H1 (cell line): ENCODE measurements at regions not wholly inside any gene's neighbourhood (a gene's known extent, or its start where the extent isn't known, plus 50 kb on each side); places are given as distances from the start of the nearest gene placed in this dataset.

Experiments
- CTCF ChIA-PET: fragments of 300-600 bp; sonication (Branson Sonifier 250); formaldehyde crosslinking; loops from one replicate; lab custom pipeline; 2021; ENCODE audit not compliant: partially characterized antibody; lab: Charles Lee
- POLR2A ChIA-PET: fragments of 300-600 bp; sonication (Branson Sonifier 250); formaldehyde crosslinking; loops from one replicate; lab custom pipeline; 2021; ENCODE audit warnings: inconsistent platforms; ENCODE audit not compliant: partially characterized antibody; lab: Charles Lee
- DNase-seq, 2 experiments: peaks; one replicate each; pipeline versions ENCODE4 v3.0.0 to v3.0.0-alpha.2; 2010 to 2022; ENCODE audit warnings: low spot score in 2 of 2, low read depth in 1 of 2, mixed read lengths in 1 of 2
- FAIRE-seq: peaks from 2 replicates; lab custom pipeline; 2011; peaks lifted over from hg19 to GRCh38; lab: Jason Lieb, UNC
- H2AFZ ChIP-seq: 2 replicates; pipeline ENCODE4 v1.8.1; 2012; ENCODE audit warnings: low read length, inconsistent platforms
- H2AK5ac ChIP-seq: 2 replicates; pipeline ENCODE4 v1.6.1; 2013; ENCODE audit warnings: low read depth, low read length
- H2BK120ac ChIP-seq: replicated peaks from 2 replicates; pipeline ENCODE3; 2013; ENCODE audit warnings: low read depth, low read length, inconsistent platforms
- H2BK12ac ChIP-seq: 2 replicates; pipeline ENCODE4 v1.6.1; 2013; ENCODE audit warnings: low read depth, low read length
- H2BK15ac ChIP-seq: 2 replicates; pipeline ENCODE4 v1.6.1; 2013; ENCODE audit warnings: low read length
- H2BK20ac ChIP-seq: 2 replicates; pipeline ENCODE4 v1.6.1; 2013; ENCODE audit warnings: low read length
- H2BK5ac ChIP-seq: 2 replicates; pipeline ENCODE4 v1.6.1; 2013; ENCODE audit warnings: low read depth, low read length
- H3K14ac ChIP-seq: 2 replicates; pipeline ENCODE4 v1.6.1; 2013; ENCODE audit warnings: inconsistent platforms; ENCODE audit not compliant: insufficient read length
- H3K18ac ChIP-seq: 2 replicates; pipeline ENCODE4 v1.6.1; 2013; ENCODE audit warnings: low read length; ENCODE audit errors: extremely low read depth
- H3K23ac ChIP-seq: 2 replicates; pipeline ENCODE4 v1.6.1; 2013; ENCODE audit warnings: inconsistent platforms; ENCODE audit not compliant: insufficient read length
- H3K23me2 ChIP-seq: 2 replicates; pipeline ENCODE4 v1.6.1; 2013; ENCODE audit warnings: low read depth, low read length
- H3K27ac ChIP-seq: 2 replicates; pipeline ENCODE4 v1.6.1; 2011; ENCODE audit warnings: low read depth, low read length, inconsistent platforms
- H3K27me3 ChIP-seq, 4 experiments: replicated peaks in 1 of 4; 1 replicate in 1 of 4; 2 replicates in 3 of 4; pipeline versions ENCODE4 v1.6.1 to v1.8.1; 2011 to 2013; ENCODE audit warnings: low read length in 3 of 4, mild to moderate bottlenecking in 3 of 4, inconsistent platforms in 2 of 4, mixed read lengths in 2 of 4, moderate library complexity in 1 of 4; ENCODE audit not compliant: control insufficient read depth in 3 of 4, insufficient read depth in 3 of 4; ENCODE audit errors: extremely low read depth in 1 of 4
- H3K36me3 ChIP-seq, 4 experiments: 2 replicates each; pipeline versions ENCODE4 v1.6.1 to v1.8.1; 2011 to 2013; ENCODE audit warnings: mild to moderate bottlenecking in 4 of 4, low read length in 3 of 4, moderate library complexity in 2 of 4, control low read depth in 1 of 4, inconsistent platforms in 1 of 4; ENCODE audit not compliant: insufficient read depth in 4 of 4, control insufficient read depth in 2 of 4
- H3K4ac ChIP-seq: replicated peaks from 2 replicates; pipeline ENCODE3; 2013; ENCODE audit warnings: low read length, low read depth, mixed read lengths, inconsistent platforms; ENCODE audit not compliant: insufficient read length
- H3K4me1 ChIP-seq, 4 experiments: replicated peaks in 1 of 4; 1 replicate in 1 of 4; 2 replicates in 3 of 4; pipeline versions ENCODE4 v1.6.1 to v1.8.1; 2011 to 2013; ENCODE audit warnings: low read length in 3 of 4, inconsistent platforms in 2 of 4, mixed read lengths in 1 of 4; ENCODE audit not compliant: insufficient read depth in 4 of 4, control insufficient read depth in 3 of 4
- H3K4me2 ChIP-seq, 2 experiments: 2 replicates each; pipeline versions ENCODE4 v1.6.1 to v1.8.1; 2011 to 2013; ENCODE audit warnings: low read depth in 2 of 2, low read length in 2 of 2, control low read depth in 1 of 2, inconsistent platforms in 1 of 2, mild to moderate bottlenecking in 1 of 2; ENCODE audit not compliant: insufficient read depth in 1 of 2
- H3K4me3 ChIP-seq, 4 experiments: fragments of 200-600, 300-600 bp in 1 of 4; sonication (generic), shearing (Covaris generic), sonication (Bioruptor Twin) in 1 of 4; 2 replicates each; pipeline versions ENCODE4 v1.5.1 to v1.8.1; 2011 to 2016; ENCODE audit warnings: low read length in 4 of 4, low read depth in 3 of 4, control low read depth in 2 of 4, inconsistent platforms in 2 of 4, mild to moderate bottlenecking in 2 of 4, mixed read lengths in 1 of 4, moderate library complexity in 1 of 4; ENCODE audit not compliant: insufficient read depth in 2 of 4; ENCODE audit errors: extremely low read depth in 1 of 4
- H3K56ac ChIP-seq: replicated peaks from 2 replicates; pipeline ENCODE3; 2013; ENCODE audit warnings: low read depth, mild to moderate bottlenecking, mixed read lengths, low read length, inconsistent platforms; ENCODE audit not compliant: insufficient read length
- H3K79me1 ChIP-seq: 2 replicates; pipeline ENCODE4 v1.6.1; 2013; ENCODE audit warnings: low read depth, low read length, control low read depth
- H3K79me2 ChIP-seq, 2 experiments: 2 replicates each; pipeline versions ENCODE4 v1.6.1 to v1.8.1; 2012 to 2013; ENCODE audit warnings: low read length in 2 of 2, mild to moderate bottlenecking in 2 of 2, inconsistent platforms in 1 of 2; ENCODE audit not compliant: insufficient read depth in 2 of 2, control insufficient read depth in 1 of 2
- H3K9ac ChIP-seq, 4 experiments: replicated peaks in 1 of 4; 1 replicate in 1 of 4; 2 replicates in 3 of 4; pipeline versions ENCODE4 v1.6.1 to v1.8.1; 2011 to 2013; ENCODE audit warnings: low read depth in 3 of 4, low read length in 3 of 4, control low read depth in 2 of 4, mild to moderate bottlenecking in 2 of 4, moderate library complexity in 2 of 4, inconsistent platforms in 1 of 4; ENCODE audit errors: extremely low read depth in 1 of 4
- H3K9me3 ChIP-seq, 2 experiments: 2 replicates each; pipeline versions ENCODE4 v1.6.1 to v1.8.1; 2012 to 2013; ENCODE audit warnings: mild to moderate bottlenecking in 2 of 2, moderate library complexity in 2 of 2, control low read depth in 1 of 2, inconsistent platforms in 1 of 2, low read depth in 1 of 2, low read length in 1 of 2, mixed read lengths in 1 of 2; ENCODE audit not compliant: insufficient read depth in 2 of 2
- H4K20me1 ChIP-seq, 2 experiments: replicated peaks in 1 of 2; 2 replicates each; pipeline versions ENCODE3 to v1.8.1; 2011 to 2013; ENCODE audit warnings: inconsistent platforms in 2 of 2, low read length in 2 of 2, mild to moderate bottlenecking in 1 of 2; ENCODE audit not compliant: insufficient read depth in 2 of 2, control insufficient read depth in 1 of 2
- H4K5ac ChIP-seq: 2 replicates; pipeline ENCODE4 v1.6.1; 2013; ENCODE audit warnings: low read length, low read depth, mixed read lengths, inconsistent platforms; ENCODE audit not compliant: insufficient read length
- H4K8ac ChIP-seq: 2 replicates; pipeline ENCODE4 v1.8.0; 2013; ENCODE audit warnings: mild to moderate bottlenecking, moderate library complexity, low read length, inconsistent platforms; ENCODE audit not compliant: insufficient read depth; ENCODE audit errors: extremely low read depth
- H4K91ac ChIP-seq: replicated peaks from 2 replicates; pipeline ENCODE3; 2013; ENCODE audit warnings: low read length, mixed read lengths, inconsistent platforms; ENCODE audit not compliant: insufficient read length
- RAD21 ChIP-seq, 2 experiments: IDR thresholded peaks in 1 of 2; conservative IDR thresholded peaks in 1 of 2; 2 replicates each; pipeline ENCODE4 v1.6.1; 2011; ENCODE audit warnings: low read depth in 2 of 2, low read length in 2 of 2, improper control_type of control experiment in 1 of 2, inconsistent platforms in 1 of 2, mild to moderate bottlenecking in 1 of 2, moderate library complexity in 1 of 2
- SIN3A ChIP-seq, 2 experiments: IDR thresholded peaks in 1 of 2; conservative IDR thresholded peaks in 1 of 2; 2 replicates each; pipeline ENCODE4 v1.6.1; 2011 to 2012; ENCODE audit warnings: low read length in 2 of 2, improper control_type of control experiment in 1 of 2, low read depth in 1 of 2, mild to moderate bottlenecking in 1 of 2
- SRF ChIP-seq: IDR thresholded peaks from 2 replicates; pipeline ENCODE4 v1.6.1; 2011; ENCODE audit warnings: mild to moderate bottlenecking, low read depth, low read length, moderate library complexity
- TBP ChIP-seq: IDR thresholded peaks from 2 replicates; pipeline ENCODE4 v1.6.1; 2011; ENCODE audit warnings: low read depth, low read length, improper control_type of control experiment
- YY1 ChIP-seq: IDR thresholded peaks from 2 replicates; pipeline ENCODE4 v1.6.1; 2011; ENCODE audit warnings: low read depth, mild to moderate bottlenecking, low read length
- WGBS, 2 experiments: shearing (Covaris generic) in 1 of 2; methylation state at CpG; one replicate each; pipeline versions ENCODE4 v1.1.6 to v1.1.7; 2013 to 2015; ENCODE audit warnings: low lambda C conversion rate in 2 of 2, mixed read lengths in 2 of 2, inconsistent platforms in 1 of 2, low coverage in 1 of 2, missing lambda C conversion rate in 1 of 2; ENCODE audit not compliant: insufficient replicate concordance in 2 of 2, insufficient coverage in 1 of 2, insufficient read length in 1 of 2; ENCODE audit errors: extremely low coverage in 1 of 2, missing lambda C conversion rate in 1 of 2; 5-methylcytosine and 5-hydroxymethylcytosine counted together

GRCh38 chr10:64102916-64103315 is 581.7 kb downstream of the REEP3 start:
- Histone ChIP-seq H3K79me1 (no peaks in the 10 kb centered on the region), H3K9ac (no peak overlapping the region), H4K20me1 (no peaks in the 10 kb centered on the region), H4K5ac (no peak overlapping the region), H3K4me3 (no peak overlapping the region), H2BK12ac (no peak overlapping the region), H2AK5ac (no peak overlapping the region), H3K4ac (no peak overlapping the region), H3K23me2 (no peaks in the 10 kb centered on the region), H3K4me2 (no peak overlapping the region), H3K36me3 (no peaks in the 10 kb centered on the region), H4K91ac (no peak overlapping the region), H3K9me3 (no peaks in the 10 kb centered on the region), H2BK20ac (no peak overlapping the region), H3K27me3 (no peaks in the 10 kb centered on the region), H2BK120ac (no peak overlapping the region), H3K23ac (no peak overlapping the region)
- WGBS, 2 experiments, result 90% methylated on average over 2 of the region's 2 CpGs; no CpG with 5 or more reads in 1 of the 2 experiments
- FAIRE-seq, result no peak
- POLR2A ChIA-PET, result no interaction called here
- no peak for TF ChIP-seq SIN3A (conservative IDR thresholded peaks at IDR 0.05 in 1 of 2, IDR thresholded peaks at IDR 0.05 in 1 of 2; ENCODE audit: low read depth in 1 of 2, low read length in 2 of 2)
- TF ChIP-seq SRF, result no peak
- TF ChIP-seq TBP, result no peak
- TF ChIP-seq YY1, result no peak
- TF ChIP-seq RAD21 (IDR thresholded peaks at IDR 0.05 in 1 of 2, conservative IDR thresholded peaks at IDR 0.05 in 1 of 2; ENCODE audit: low read depth in 2 of 2, low read length in 2 of 2), result no peak
- TF ChIP-seq, all 59 proteins: peak for 0
- H2BK15ac ChIP-seq, result no peak overlapping the region
- H3K79me2 ChIP-seq, result no peaks in the 10 kb centered on the region
- H4K8ac ChIP-seq, result no peak overlapping the region
- no peak overlapping the region for H3K18ac ChIP-seq
- H3K4me1 ChIP-seq, result no peaks in the 10 kb centered on the region; a peak in 1 of 7 replicates
- CTCF ChIA-PET, result interaction anchor here (0.6 to 3.1 kb wide), 6 partner anchors 11 to 951 kb away, joined by 3 to 21 read pairs (median 3); no protein-coding TSS in a partner anchor
- no peak overlapping the region for H3K56ac ChIP-seq
- H2AFZ ChIP-seq, result no peak overlapping the region
- H3K27ac ChIP-seq, result no peak overlapping the region
- no peak for DNase-seq
- no peak overlapping the region for H3K14ac ChIP-seq
- no peak overlapping the region for H2BK5ac ChIP-seq
